ENCODE measurements at regions not wholly inside any gene's neighbourhood (a gene's known extent, or its start where the extent isn't known, plus 50 kb on each side); places are given as distances from the start of the nearest gene placed in this dataset.

GRCh38 chr15:38668898-38669391 lies 104.3 kb upstream of the RASGRP1 start:
- CTCF ChIA-PET, result interaction anchor here (1.3 kb wide), 1 partner anchor 21 kb away, joined by 3 read pairs; no protein-coding TSS in a partner anchor
- no peak for TF ChIP-seq CTCF (IDR thresholded peaks at IDR 0.05; ENCODE audit: insufficient read depth in 1 of 2, low read depth in 1 of 2, low read length in 1 of 2, severe bottlenecking in 1 of 2, unreplicated experiment in 1 of 2)
- H3K4me3 Mint-ChIP-seq (ENCODE audit: unreplicated experiment), result no peak overlapping the region
- no peak overlapping the region for H3K27ac Mint-ChIP-seq (ENCODE audit: unreplicated experiment)
- BruUV-seq (replicated peaks), result no TSS peak
- Histone ChIP-seq H3K4me3 (ENCODE audit: low read depth, low read length) (no peak overlapping the region), H3K4me1 (no peaks in the 10 kb centered on the region), H3K36me3 (ENCODE audit: control insufficient read depth, insufficient read depth, low read length) (no peaks in the 10 kb centered on the region), H3K9me3 (no peaks in the 10 kb centered on the region), H3K27me3 (replicated peaks; ENCODE audit: control insufficient read depth, insufficient read depth, low read length) (no peaks in the 10 kb centered on the region)
- no peaks in the 10 kb centered on the region for H3K9me3 Mint-ChIP-seq (ENCODE audit: unreplicated experiment)
- DNase-seq, result no peak
- POLR2A ChIA-PET, result no interaction called here
- H3K36me3 Mint-ChIP-seq (ENCODE audit: insufficient read depth, unreplicated experiment), result no peaks in the 10 kb centered on the region
- H3K27me3 Mint-ChIP-seq (ENCODE audit: insufficient read depth, unreplicated experiment), result peaks cover 17% of the 10 kb centered on the region
- H3K4me1 Mint-ChIP-seq (ENCODE audit: low read depth, unreplicated experiment), result no peaks in the 10 kb centered on the region
- intact Hi-C loops (cut with micrococcal nuclease; ENCODE audit: unreplicated experiment), result no loop called here

DNA sequence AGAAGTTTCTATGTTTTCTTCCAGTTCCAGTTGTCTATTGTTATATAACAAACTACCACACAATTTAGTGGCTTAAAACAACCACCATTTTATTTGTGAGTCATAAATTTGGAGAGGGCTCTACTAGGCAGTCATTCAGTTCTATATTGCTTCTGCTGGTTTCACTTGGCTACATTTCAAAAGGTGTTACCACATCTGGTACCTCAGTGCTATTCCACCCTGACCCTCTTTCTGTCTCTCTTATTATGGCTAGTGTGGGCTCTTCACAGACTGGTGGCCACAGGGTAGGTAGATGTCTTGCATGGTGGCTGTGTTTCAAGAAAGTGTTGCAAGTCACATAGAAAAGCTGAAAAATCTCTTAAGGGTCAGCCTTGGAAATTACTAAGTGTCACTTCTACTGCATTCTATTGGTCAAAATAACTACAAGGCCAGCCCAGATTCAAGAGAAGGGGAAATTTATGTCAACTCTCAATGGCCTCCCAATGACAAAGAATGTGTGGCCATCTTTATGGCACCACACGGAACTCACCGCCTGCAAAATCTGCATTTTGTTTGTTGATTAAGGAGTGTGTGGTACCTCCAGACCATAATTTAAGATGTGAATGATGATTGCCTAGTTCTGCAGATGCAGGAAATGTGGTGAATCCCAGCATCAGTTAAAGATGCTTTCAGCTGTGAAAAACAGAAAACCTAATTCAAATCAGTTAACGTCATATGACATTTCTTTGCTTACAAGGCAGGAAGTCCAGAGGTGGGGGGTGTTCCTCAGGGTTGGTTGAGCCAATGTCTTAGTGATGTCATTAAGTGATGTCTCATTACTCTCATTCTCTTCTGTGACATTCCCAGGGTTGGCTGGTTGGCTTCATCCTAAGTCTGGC lies 105.8 kb upstream of the RASGRP1 start:
- Histone ChIP-seq H3K4me3 (ENCODE audit: low read depth, low read length) (no peak overlapping the region), H3K4me1 (no peaks in the 10 kb centered on the region), H3K36me3 (ENCODE audit: control insufficient read depth, insufficient read depth, low read length) (no peaks in the 10 kb centered on the region), H3K27me3 (replicated peaks; ENCODE audit: control insufficient read depth, insufficient read depth, low read length) (no peaks in the 10 kb centered on the region), H3K9me3 (no peaks in the 10 kb centered on the region)
- H3K36me3 Mint-ChIP-seq (ENCODE audit: insufficient read depth, unreplicated experiment), result no peaks in the 10 kb centered on the region
- ChIA-PET CTCF (no interaction called here), POLR2A (no interaction called here)
- peaks cover 13% of the 10 kb centered on the region for H3K27me3 Mint-ChIP-seq (ENCODE audit: insufficient read depth, unreplicated experiment)
- H3K4me3 Mint-ChIP-seq (ENCODE audit: unreplicated experiment), result no peak overlapping the region
- H3K27ac Mint-ChIP-seq (ENCODE audit: unreplicated experiment), result no peak overlapping the region
- TF ChIP-seq CTCF (IDR thresholded peaks at IDR 0.05; ENCODE audit: insufficient read depth in 1 of 2, low read depth in 1 of 2, low read length in 1 of 2, severe bottlenecking in 1 of 2, unreplicated experiment in 1 of 2), result no peak
- intact Hi-C loops (cut with micrococcal nuclease; ENCODE audit: unreplicated experiment), result no loop called here
- H3K9me3 Mint-ChIP-seq (ENCODE audit: unreplicated experiment), result no peaks in the 10 kb centered on the region
- no TSS peak for BruUV-seq (replicated peaks)
- no peaks in the 10 kb centered on the region for H3K4me1 Mint-ChIP-seq (ENCODE audit: low read depth, unreplicated experiment)
- no peak for DNase-seq

GRCh38 chr15:38671006-38671387 lies 106.4 kb upstream of the RASGRP1 start:
- H3K4me1 ChIP-seq, result no peaks in the 10 kb centered on the region
- no peaks in the 10 kb centered on the region for H3K27me3 ChIP-seq (replicated peaks; ENCODE audit: control insufficient read depth, insufficient read depth, low read length)
- no peaks in the 10 kb centered on the region for H3K36me3 Mint-ChIP-seq (ENCODE audit: insufficient read depth, unreplicated experiment)
- BruUV-seq (replicated peaks), result no TSS peak
- no peak for TF ChIP-seq CTCF (IDR thresholded peaks at IDR 0.05; ENCODE audit: insufficient read depth in 1 of 2, low read depth in 1 of 2, low read length in 1 of 2, severe bottlenecking in 1 of 2, unreplicated experiment in 1 of 2)
- DNase-seq, result no peak
- no peaks in the 10 kb centered on the region for H3K36me3 ChIP-seq (ENCODE audit: control insufficient read depth, insufficient read depth, low read length)
- CTCF ChIA-PET, result no interaction called here
- intact Hi-C loops (cut with micrococcal nuclease; ENCODE audit: unreplicated experiment), result no loop called here
- H3K9me3 Mint-ChIP-seq (ENCODE audit: unreplicated experiment), result no peaks in the 10 kb centered on the region
- H3K4me3 Mint-ChIP-seq (ENCODE audit: unreplicated experiment), result no peak overlapping the region
- POLR2A ChIA-PET, result no interaction called here
- H3K9me3 ChIP-seq, result no peaks in the 10 kb centered on the region
- H3K27me3 Mint-ChIP-seq (ENCODE audit: insufficient read depth, unreplicated experiment), result peaks cover 7% of the 10 kb centered on the region
- H3K4me1 Mint-ChIP-seq (ENCODE audit: low read depth, unreplicated experiment), result no peaks in the 10 kb centered on the region
- no peak overlapping the region for H3K4me3 ChIP-seq (ENCODE audit: low read depth, low read length)
- H3K27ac Mint-ChIP-seq (ENCODE audit: unreplicated experiment), result no peak overlapping the region

All from Caco-2 (cell line).